ENCODE measurements at regions not wholly inside any gene's neighbourhood (a gene's known extent, or its start where the extent isn't known, plus 50 kb on each side); places are given as distances from the start of the nearest gene placed in this dataset.

DNA sequence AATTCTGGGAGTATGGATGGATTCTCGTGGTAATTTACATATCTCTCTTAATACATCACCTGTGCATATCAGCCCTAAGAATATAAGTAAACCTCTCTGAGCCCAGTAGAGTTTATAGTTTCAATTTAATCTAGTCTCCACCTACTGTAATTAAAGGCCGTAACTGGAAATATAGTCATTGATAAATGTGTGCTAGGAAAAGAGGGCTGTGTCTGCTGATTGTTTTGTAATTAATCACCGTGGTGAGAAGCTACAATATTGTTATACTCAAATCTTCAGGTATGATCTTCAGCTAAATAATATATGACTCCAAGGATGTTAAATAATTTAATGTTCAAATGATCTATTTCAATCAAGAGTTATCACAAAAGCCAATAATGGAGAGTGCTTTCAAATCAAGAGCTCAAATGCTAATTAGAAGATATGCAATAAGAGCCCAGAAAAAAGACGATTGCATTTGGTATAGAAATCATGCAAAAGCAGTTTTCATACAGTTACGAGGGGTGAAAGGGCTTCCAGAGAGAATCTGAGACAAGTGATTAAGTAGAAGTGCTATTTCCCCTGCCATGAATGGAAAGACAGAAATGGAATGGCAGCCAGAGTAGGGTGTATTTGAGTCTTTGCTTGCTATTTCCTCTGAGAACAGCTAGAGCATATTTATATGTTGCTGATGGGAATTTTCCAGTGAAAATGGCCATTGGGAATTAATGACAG lies 1134.3 kb downstream of the NCAM2 start:
- Histone ChIP-seq H3K27ac (ENCODE audit: low read length) (no peak overlapping the region), H3K9me3 (ENCODE audit: control insufficient read depth, insufficient read depth, low read depth, low read length) (no peaks in the 10 kb centered on the region), H3K4me1 (ENCODE audit: control insufficient read depth, insufficient read depth, low read length) (no peaks in the 10 kb centered on the region), H3K27me3 (ENCODE audit: control insufficient read depth, insufficient read depth, low read length) (no peaks in the 10 kb centered on the region), H3K4me3 (ENCODE audit: low read depth in 2 of 2, low read length in 2 of 2) (no peak overlapping the region), H3K36me3 (ENCODE audit: control insufficient read depth, insufficient read depth, low read length) (no peaks in the 10 kb centered on the region)
- in situ Hi-C loops (cut with HindIII; ENCODE audit: low pct_unique_long_range_greater_than_20kb, low sequenced_read_pairs) (no loop called here), intact Hi-C loops (cut with micrococcal nuclease; ENCODE audit: unreplicated experiment) (no loop called here)
- TF ChIP-seq REST (IDR thresholded peaks at IDR 0.05; ENCODE audit: insufficient read depth in 1 of 2, low read depth in 2 of 2, low read length in 1 of 2) (no peak), POLR2AphosphoS5 (IDR thresholded peaks at IDR 0.05; ENCODE audit: low read depth, low read length) (no peak), TCF7L2 (IDR thresholded peaks at IDR 0.05; ENCODE audit: low read depth, low read length) (no peak), SIN3A (IDR thresholded peaks at IDR 0.05; ENCODE audit: borderline replicate concordance, insufficient read depth, low read depth, low read length) (no peak)
- TF ChIP-seq, protein P1, sequence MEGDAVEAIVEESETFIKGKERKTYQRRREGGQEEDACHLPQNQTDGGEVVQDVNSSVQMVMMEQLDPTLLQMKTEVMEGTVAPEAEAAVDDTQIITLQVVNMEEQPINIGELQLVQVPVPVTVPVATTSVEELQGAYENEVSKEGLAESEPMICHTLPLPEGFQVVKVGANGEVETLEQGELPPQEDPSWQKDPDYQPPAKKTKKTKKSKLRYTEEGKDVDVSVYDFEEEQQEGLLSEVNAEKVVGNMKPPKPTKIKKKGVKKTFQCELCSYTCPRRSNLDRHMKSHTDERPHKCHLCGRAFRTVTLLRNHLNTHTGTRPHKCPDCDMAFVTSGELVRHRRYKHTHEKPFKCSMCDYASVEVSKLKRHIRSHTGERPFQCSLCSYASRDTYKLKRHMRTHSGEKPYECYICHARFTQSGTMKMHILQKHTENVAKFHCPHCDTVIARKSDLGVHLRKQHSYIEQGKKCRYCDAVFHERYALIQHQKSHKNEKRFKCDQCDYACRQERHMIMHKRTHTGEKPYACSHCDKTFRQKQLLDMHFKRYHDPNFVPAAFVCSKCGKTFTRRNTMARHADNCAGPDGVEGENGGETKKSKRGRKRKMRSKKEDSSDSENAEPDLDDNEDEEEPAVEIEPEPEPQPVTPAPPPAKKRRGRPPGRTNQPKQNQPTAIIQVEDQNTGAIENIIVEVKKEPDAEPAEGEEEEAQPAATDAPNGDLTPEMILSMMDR (IDR thresholded peaks at IDR 0.05) = no peak
- ChIA-PET CTCF (no interaction called here), POLR2A (no interaction called here)
- BruUV-seq (replicated peaks) = no TSS peak
- DNase-seq (ENCODE audit: low read depth, low spot score) (no peak), ATAC-seq (no peak)

DNA sequence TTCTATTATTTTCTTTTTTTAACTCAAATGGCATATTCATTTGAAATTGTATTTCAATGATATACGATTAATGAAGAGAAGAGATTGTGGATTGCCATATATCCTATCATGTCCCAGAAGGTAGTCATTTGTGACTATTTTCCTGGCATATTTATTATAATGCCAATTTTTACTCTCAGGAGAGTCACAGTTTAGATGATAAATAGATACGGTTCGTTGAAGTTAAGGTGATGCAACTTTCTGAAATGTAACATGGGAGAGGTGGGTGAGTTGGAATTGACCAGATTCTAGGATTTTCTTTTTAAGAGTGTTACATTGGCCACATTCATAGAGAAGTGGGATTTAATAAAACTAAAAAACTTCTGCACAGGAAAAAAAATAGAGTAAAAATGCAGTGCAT lies 1138.5 kb downstream of the NCAM2 start:
- H3K4me3 ChIP-seq (ENCODE audit: low read depth in 2 of 2, low read length in 2 of 2) = no peak overlapping the region
- H3K4me1 ChIP-seq (ENCODE audit: control insufficient read depth, insufficient read depth, low read length) = no peaks in the 10 kb centered on the region
- ATAC-seq = no peak
- H3K36me3 ChIP-seq (ENCODE audit: control insufficient read depth, insufficient read depth, low read length) = no peaks in the 10 kb centered on the region
- intact Hi-C loops (cut with micrococcal nuclease; ENCODE audit: unreplicated experiment) (no loop called here), in situ Hi-C loops (cut with HindIII; ENCODE audit: low pct_unique_long_range_greater_than_20kb, low sequenced_read_pairs) (no loop called here)
- H3K27me3 ChIP-seq (ENCODE audit: control insufficient read depth, insufficient read depth, low read length) = no peaks in the 10 kb centered on the region
- ChIA-PET CTCF (no interaction called here), POLR2A (no interaction called here)
- no TSS peak for BruUV-seq (replicated peaks)
- DNase-seq (ENCODE audit: low read depth, low spot score) = no peak
- no peaks in the 10 kb centered on the region for H3K9me3 ChIP-seq (ENCODE audit: control insufficient read depth, insufficient read depth, low read depth, low read length)
- TF ChIP-seq, protein P1 (IDR thresholded peaks at IDR 0.05) = no peak
- TF ChIP-seq REST (IDR thresholded peaks at IDR 0.05; ENCODE audit: insufficient read depth in 1 of 2, low read depth in 2 of 2, low read length in 1 of 2) = no peak
- no peak for TF ChIP-seq POLR2AphosphoS5 (IDR thresholded peaks at IDR 0.05; ENCODE audit: low read depth, low read length)
- no peak for TF ChIP-seq SIN3A (IDR thresholded peaks at IDR 0.05; ENCODE audit: borderline replicate concordance, insufficient read depth, low read depth, low read length)
- TF ChIP-seq TCF7L2 (IDR thresholded peaks at IDR 0.05; ENCODE audit: low read depth, low read length) = no peak
- no peak overlapping the region for H3K27ac ChIP-seq (ENCODE audit: low read length)

Data from Panc1 (cell line).